Activated T-cell treated with anti-CD3 and anti-CD28 coated beads for 1 hour (primary cell): ENCODE measurements at regions not wholly inside any gene's neighbourhood (a gene's known extent, or its start where the extent isn't known, plus 50 kb on each side); places are given as distances from the start of the nearest gene placed in this dataset.
A peak's percentile ranks its signal among the peaks of the same experiment; 100 is the strongest.

ENCODE experiments used
- DNase-seq: peaks from one replicate; pipeline ENCODE4 v3.0.0-alpha.2; 2020; ENCODE audit warnings: low read depth

- no peak for DNase-seq
These were observed 134.1 kb upstream of the TCERG1L start for GRCh38 chr10:131445623-131446022.

- DNase-seq = no peak
These were observed 134.7 kb upstream of the TCERG1L start for GRCh38 chr10:131446171-131446570.

- DNase-seq = no peak
These were observed 136.7 kb upstream of the TCERG1L start for GRCh38 chr10:131448171-131448570.

GRCh38 chr10:131448883-131449282 lies 137.4 kb upstream of the TCERG1L start:
- DNase-seq = no peak

- DNase-seq = no peak
These were observed 138.8 kb upstream of the TCERG1L start for GRCh38 chr10:131450216-131450765.

- DNase-seq = no peak
These were observed 140.0 kb upstream of the TCERG1L start for GRCh38 chr10:131451407-131452015.

GRCh38 chr10:131452926-131453720 lies 141.6 kb upstream of the TCERG1L start:
- DNase-seq = no peak

- peak; percentile 48 for DNase-seq
These were observed 142.5 kb upstream of the TCERG1L start for GRCh38 chr10:131453721-131454634.

GRCh38 chr10:131456411-131456810 lies 144.9 kb upstream of the TCERG1L start:
- no peak for DNase-seq

GRCh38 chr10:131461093-131461492 lies 149.6 kb upstream of the TCERG1L start:
- DNase-seq = no peak

GRCh38 chr10:131464789-131465188 lies 153.3 kb upstream of the TCERG1L start:
- no peak for DNase-seq

- DNase-seq = no peak
These were observed 158.0 kb upstream of the TCERG1L start for GRCh38 chr10:131469551-131469950.

- DNase-seq = no peak
These were observed 162.1 kb upstream of the TCERG1L start for GRCh38 chr10:131473645-131474044.

GRCh38 chr10:131474416-131474815 lies 162.9 kb upstream of the TCERG1L start:
- DNase-seq = no peak

GRCh38 chr10:131475043-131475442 lies 163.5 kb upstream of the TCERG1L start:
- no peak for DNase-seq

- no peak for DNase-seq
These were observed 164.3 kb upstream of the TCERG1L start for GRCh38 chr10:131475803-131476202.

- DNase-seq = no peak
These were observed 166.1 kb upstream of the TCERG1L start for GRCh38 chr10:131477457-131478121.

GRCh38 chr10:131478377-131478989 lies 167.0 kb upstream of the TCERG1L start:
- no peak for DNase-seq

- no peak for DNase-seq
These were observed 168.5 kb upstream of the TCERG1L start for GRCh38 chr10:131480066-131480465.

- no peak for DNase-seq
These were observed 169.3 kb upstream of the TCERG1L start for GRCh38 chr10:131480861-131481260.

GRCh38 chr10:131485732-131486131 lies 174.2 kb upstream of the TCERG1L start:
- DNase-seq = no peak
